Right lobe of liver (tissue), 4 donors: ENCODE measurements at regions not wholly inside any gene's neighbourhood (a gene's known extent, or its start where the extent isn't known, plus 50 kb on each side); places are given as distances from the start of the nearest gene placed in this dataset.

Experiments
- CTCF ChIP-seq, 4 donors: fragments of 200-600 bp in 3 of 4; fragments of 450-650 bp in 1 of 4; IDR thresholded peaks; one replicate each; pipeline versions ENCODE4 v1.5.1 to v1.8.0; 2016 to 2022; ENCODE audit warnings: antibody characterized with exemption in 4 of 4, mild to moderate bottlenecking in 2 of 4
- POLR2A ChIP-seq: fragments of 450-650 bp; IDR thresholded peaks from one replicate; pipeline ENCODE4 v1.6.1; 2017; ENCODE audit warnings: antibody characterized with exemption, mild to moderate bottlenecking
- donor health status: DM: no; HTN: no; CAD: no.
- donor health status: DM: no; HTN: no; CAD: no.
- donor health status: DM: no; HTN: yes; CAD: no.

GRCh38 chr1:242890192-242890741, 364.8 kb downstream of the CEP170 start:
- TF ChIP-seq CTCF (IDR thresholded peaks at IDR 0.05), result no peak
- no peak for TF ChIP-seq POLR2A
